Mammary epithelial cell (primary cell): ENCODE measurements at regions not wholly inside any gene's neighbourhood (a gene's known extent, or its start where the extent isn't known, plus 50 kb on each side); places are given as distances from the start of the nearest gene placed in this dataset.

Experiments
- EZH2 ChIP-seq: IDR thresholded peaks from 2 replicates; pipeline ENCODE4 v1.6.1; 2012; ENCODE audit warnings: low read length, inconsistent platforms, borderline replicate concordance
- TF ChIP-seq, protein P1 (sequence below), 2 donors: IDR thresholded peaks in 1 of 2; conservative IDR thresholded peaks in 1 of 2; 2 replicates each; pipeline ENCODE4 v1.5.1; 2011 to 2012; ENCODE audit warnings: inconsistent platforms in 2 of 2, low read length in 2 of 2, mild to moderate bottlenecking in 2 of 2, control low read depth in 1 of 2, low read depth in 1 of 2; ENCODE audit not compliant: insufficient read depth in 1 of 2; ENCODE audit errors: extremely low read depth in 1 of 2

DNA sequence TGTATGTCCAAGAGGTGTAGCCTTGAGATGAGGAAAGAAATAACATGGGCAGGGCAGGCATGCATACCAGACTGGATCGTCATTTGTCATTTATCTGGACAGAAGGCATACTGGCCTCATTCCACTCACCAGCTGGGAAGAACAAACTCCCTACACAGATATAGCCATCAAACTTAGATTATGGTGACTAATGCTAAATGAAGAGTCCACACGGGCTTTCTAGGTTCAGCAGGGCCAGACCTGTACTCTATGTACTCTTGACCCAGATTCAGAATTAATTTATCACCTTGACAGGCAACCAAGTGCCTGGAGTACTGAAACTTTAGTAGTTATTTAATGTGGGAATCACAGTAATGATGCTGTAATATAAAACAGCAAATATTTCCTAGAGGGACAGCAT lies 164.3 kb upstream of the IL12A start:
- TF ChIP-seq, protein P1, sequence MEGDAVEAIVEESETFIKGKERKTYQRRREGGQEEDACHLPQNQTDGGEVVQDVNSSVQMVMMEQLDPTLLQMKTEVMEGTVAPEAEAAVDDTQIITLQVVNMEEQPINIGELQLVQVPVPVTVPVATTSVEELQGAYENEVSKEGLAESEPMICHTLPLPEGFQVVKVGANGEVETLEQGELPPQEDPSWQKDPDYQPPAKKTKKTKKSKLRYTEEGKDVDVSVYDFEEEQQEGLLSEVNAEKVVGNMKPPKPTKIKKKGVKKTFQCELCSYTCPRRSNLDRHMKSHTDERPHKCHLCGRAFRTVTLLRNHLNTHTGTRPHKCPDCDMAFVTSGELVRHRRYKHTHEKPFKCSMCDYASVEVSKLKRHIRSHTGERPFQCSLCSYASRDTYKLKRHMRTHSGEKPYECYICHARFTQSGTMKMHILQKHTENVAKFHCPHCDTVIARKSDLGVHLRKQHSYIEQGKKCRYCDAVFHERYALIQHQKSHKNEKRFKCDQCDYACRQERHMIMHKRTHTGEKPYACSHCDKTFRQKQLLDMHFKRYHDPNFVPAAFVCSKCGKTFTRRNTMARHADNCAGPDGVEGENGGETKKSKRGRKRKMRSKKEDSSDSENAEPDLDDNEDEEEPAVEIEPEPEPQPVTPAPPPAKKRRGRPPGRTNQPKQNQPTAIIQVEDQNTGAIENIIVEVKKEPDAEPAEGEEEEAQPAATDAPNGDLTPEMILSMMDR (conservative IDR thresholded peaks at IDR 0.05 in 1 of 2, IDR thresholded peaks at IDR 0.05 in 1 of 2; ENCODE audit: extremely low read depth in 1 of 2, insufficient read depth in 1 of 2, low read depth in 1 of 2, low read length in 2 of 2) = no peak
- no peak for TF ChIP-seq EZH2
